Esophagus mucosa (tissue), 1 donor: ENCODE measurements at regions not wholly inside any gene's neighbourhood (a gene's known extent, or its start where the extent isn't known, plus 50 kb on each side); places are given as distances from the start of the nearest gene placed in this dataset.
"Not testable (repeated sequence)": the region's sequence is repeated elsewhere in the genome, so short reads cannot be mapped to it uniquely, and the experiment has no call there.

Experiments
- ATAC-seq: fragments of 200-7000 bp; cut with Tn5 transposase; one replicate; pipeline ENCODE4 v1.9.1; 2020
- donor health status: DM: yes; HTN: yes; CAD: no.

- ATAC-seq = no peak
These were observed 127.4 kb upstream of the FHL2 start for GRCh38 chr2:105526000-105526925.

- peak; percentile 8 for ATAC-seq
These were observed 126.3 kb upstream of the FHL2 start for GRCh38 chr2:105525201-105525600.

- no peak for ATAC-seq
These were observed 123.8 kb upstream of the FHL2 start for GRCh38 chr2:105522645-105523044.

DNA sequence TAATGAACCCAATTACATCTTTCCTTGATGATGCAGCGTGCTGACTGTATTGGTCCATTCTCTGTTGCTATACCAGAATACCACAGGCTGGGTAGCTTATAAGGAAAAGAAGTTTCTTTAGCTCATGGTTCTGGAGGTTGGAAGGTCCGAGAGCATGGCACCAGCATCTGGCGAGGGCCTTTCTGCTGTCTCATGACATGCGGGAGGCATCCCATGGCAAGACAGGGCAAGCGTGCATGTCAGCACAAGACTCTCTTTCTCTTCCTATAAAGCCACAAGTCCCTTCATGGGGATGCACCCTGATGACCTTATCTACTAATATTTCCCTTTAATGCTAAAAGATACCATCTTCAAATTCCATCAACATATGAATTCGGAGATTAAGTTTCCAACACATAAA, 122.8 kb upstream of the FHL2 start:
- no peak for ATAC-seq

GRCh38 chr2:105521176-105521575, 122.3 kb upstream of the FHL2 start:
- ATAC-seq = no peak

- no peak for ATAC-seq
These were observed 120.7 kb upstream of the FHL2 start for GRCh38 chr2:105519516-105519915.

DNA sequence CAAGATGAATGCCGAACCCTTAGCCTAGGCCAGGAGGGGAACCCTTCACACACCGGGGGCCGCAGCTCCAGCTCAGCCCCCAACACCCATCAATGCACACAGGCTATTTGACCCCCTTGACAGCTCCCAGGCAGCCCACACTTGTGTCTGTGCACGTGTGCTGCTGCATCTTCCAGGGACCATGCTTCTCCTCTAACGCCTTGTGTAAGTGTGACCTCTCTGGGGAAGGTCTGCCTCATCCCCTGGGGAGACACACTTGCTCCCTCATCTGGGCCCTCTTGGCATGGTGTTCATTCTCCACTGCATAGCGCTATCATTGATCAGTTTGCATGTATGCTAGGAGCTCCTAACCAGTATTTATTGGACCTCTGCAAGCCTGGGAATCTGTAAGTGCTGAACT, 120.0 kb upstream of the FHL2 start:
- no peak for ATAC-seq

GRCh38 chr2:105517814-105518705, 119.2 kb upstream of the FHL2 start:
- no peak for ATAC-seq

GRCh38 chr2:105515581-105516415, 116.9 kb upstream of the FHL2 start:
- ATAC-seq = peak; percentile 56

DNA sequence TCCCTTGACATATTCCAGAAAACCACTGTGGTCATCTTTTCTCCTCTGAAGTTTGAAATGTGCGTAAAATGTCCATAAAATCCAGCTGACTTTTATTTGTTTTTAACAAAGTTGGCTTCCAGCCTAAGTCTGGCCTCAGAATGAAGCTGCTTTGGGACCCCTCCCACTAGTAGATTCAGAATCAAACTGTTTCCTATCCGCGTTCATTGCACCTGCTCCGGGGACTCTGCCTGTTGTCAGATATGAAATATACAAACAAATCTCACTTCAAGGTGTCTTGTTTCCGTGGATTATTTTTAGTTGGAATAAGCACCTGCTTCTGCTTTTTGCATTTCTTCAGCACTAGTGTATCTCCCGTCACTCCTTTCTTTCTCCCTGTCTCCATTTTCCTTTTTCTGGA, 115.7 kb upstream of the FHL2 start:
- no peak for ATAC-seq

DNA sequence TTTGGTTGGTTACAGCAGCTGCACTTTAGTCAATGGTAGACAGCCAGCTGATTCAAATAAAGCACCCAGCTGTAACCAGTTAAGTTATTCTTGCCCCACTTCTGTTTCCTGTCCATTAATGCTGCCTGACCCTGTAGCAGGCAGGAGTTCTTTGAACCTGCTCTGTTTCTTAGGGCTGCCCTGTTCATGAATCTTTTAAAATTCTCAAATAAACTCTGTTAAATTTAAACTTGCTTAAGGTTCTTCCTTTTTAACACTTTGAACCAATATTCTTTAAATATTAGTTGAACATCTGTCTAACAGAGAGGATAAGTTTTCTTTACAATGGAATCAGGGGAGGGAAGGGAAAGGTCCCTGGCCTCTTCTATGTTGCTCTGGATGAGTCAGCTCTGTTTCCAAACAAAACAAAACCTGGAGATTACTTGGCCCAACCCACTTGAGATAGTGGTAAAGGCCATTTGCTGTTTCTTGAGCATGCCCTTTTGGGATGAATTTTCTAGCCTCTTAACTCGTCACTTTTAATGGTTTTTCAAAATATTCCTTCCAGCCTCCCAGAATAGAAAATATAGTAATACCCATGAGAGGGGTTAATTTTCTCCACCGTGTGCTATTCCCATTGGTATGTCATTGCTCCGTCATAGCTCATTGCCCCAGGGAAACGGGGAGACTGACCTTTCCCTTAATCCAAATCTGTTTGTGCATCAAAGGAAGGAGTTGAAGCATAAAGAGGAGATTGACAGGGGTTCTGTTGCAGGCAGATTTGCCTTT, 112.1 kb upstream of the FHL2 start:
- no peak for ATAC-seq

- ATAC-seq = no peak
These were observed 110.6 kb upstream of the FHL2 start for GRCh38 chr2:105509269-105510086.

- not testable (repeated sequence) for ATAC-seq
These were observed 108.0 kb upstream of the FHL2 start for GRCh38 chr2:105506860-105507259.

GRCh38 chr2:105504459-105504858, 105.6 kb upstream of the FHL2 start:
- no peak for ATAC-seq

DNA sequence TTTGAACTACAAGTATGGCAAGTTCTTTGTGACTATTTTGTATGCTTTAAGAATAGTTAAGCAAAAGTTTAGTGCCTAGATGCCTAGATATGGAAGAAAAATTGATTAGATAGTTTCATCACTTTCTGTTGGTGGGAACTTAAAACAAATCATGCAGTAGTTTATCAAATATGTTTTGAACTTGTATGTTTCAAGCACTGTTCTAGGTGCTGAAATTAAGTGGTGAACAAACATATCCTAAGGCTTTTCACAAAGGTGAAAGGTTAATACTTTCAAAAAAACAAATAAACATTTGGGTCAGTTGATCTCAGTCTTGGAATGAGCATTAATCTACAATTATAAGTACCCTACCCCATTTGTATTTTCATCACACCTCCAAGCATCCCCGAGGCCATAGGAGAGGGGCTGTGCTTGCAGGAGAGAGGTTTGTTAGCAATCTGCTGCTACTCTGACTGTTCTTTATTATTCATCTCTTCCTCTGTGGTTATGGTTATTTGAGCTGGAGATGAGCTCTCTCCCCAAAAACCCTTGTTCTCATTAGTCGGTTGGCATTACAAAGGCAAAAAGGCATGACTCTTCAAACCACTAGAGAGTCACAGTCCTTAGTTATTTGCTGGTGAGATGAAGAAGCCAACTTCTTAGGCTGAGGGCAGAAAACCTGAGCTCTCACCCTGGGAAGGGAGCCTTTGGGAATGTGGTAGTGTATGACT, 103.9 kb upstream of the FHL2 start:
- ATAC-seq = no peak

DNA sequence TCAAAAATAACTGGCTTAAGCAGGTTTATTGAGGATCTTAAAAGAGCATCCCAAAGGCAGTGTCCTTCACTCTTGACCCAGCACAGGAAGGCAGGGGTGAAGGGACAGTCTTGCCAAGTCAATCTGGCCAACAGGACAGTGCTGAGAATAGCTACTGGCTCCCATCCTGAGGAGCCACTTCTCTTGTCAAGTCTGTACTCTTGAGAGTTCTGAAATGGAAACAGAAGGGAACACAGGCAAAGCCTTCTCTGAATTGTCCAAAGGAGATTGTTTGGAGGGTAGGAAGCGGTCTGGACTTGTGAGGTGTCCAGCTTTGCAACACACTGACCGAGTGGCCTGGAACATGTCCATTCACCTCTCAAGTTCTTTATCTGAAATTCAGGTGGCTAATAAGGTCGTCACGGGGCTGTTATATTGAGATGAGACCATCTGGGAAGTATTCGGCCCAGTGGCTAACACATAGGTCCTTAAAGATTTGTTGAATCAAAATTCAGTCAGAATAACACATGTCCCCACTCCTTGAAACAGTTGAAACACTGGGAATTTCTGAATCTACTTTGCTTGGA, 99.5 kb upstream of the FHL2 start:
- no peak for ATAC-seq

- no peak for ATAC-seq
These were observed 98.2 kb upstream of the FHL2 start for GRCh38 chr2:105497094-105497493.

- no peak for ATAC-seq
These were observed 97.4 kb upstream of the FHL2 start for GRCh38 chr2:105496271-105496670.

- ATAC-seq = no peak
These were observed 96.0 kb upstream of the FHL2 start for GRCh38 chr2:105494683-105495425.
